GM23248 (cell line): ENCODE measurements at regions not wholly inside any gene's neighbourhood (a gene's known extent, or its start where the extent isn't known, plus 50 kb on each side); places are given as distances from the start of the nearest gene placed in this dataset.

Experiments
- EZH2 ChIP-seq: fragments of 200-600 bp; sonication (generic); IDR thresholded peaks from 2 replicates; pipeline ENCODE4 v1.6.1; 2018; ENCODE audit warnings: antibody characterized with exemption, mild to moderate bottlenecking; ENCODE audit not compliant: insufficient read depth, poor library complexity, severe bottlenecking
- EZH2phosphoT487 ChIP-seq: fragments of 200-600 bp; sonication (generic); IDR thresholded peaks from 2 replicates; pipeline ENCODE4 v1.6.1; 2018; ENCODE audit warnings: antibody characterized with exemption, moderate library complexity, mild to moderate bottlenecking, low read depth; ENCODE audit not compliant: insufficient read depth

DNA sequence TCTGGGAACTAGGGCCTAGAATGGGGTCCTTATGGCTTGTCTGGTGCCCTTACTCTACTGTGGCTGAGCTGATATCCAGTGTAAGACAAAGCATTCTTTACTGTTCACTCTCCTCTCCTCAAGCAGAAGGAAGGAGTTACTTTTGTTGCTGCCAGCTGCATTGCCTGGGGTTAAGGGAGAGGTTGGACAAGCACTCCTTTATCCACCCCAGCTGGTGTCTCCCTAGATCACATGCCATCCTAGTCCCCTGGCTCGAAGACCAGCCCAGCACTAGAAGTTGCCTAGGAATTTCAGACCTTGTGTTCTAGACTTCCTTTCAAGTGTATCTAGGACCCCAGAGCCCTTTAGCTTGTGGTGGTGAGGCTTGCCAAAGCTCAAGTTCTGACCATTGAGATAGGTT lies 1051.5 kb upstream of the C9orf72 start:
- TF ChIP-seq EZH2phosphoT487 (no peak), EZH2 (no peak)
